ENCODE measurements at regions not wholly inside any gene's neighbourhood (a gene's known extent, or its start where the extent isn't known, plus 50 kb on each side); places are given as distances from the start of the nearest gene placed in this dataset.

DNA sequence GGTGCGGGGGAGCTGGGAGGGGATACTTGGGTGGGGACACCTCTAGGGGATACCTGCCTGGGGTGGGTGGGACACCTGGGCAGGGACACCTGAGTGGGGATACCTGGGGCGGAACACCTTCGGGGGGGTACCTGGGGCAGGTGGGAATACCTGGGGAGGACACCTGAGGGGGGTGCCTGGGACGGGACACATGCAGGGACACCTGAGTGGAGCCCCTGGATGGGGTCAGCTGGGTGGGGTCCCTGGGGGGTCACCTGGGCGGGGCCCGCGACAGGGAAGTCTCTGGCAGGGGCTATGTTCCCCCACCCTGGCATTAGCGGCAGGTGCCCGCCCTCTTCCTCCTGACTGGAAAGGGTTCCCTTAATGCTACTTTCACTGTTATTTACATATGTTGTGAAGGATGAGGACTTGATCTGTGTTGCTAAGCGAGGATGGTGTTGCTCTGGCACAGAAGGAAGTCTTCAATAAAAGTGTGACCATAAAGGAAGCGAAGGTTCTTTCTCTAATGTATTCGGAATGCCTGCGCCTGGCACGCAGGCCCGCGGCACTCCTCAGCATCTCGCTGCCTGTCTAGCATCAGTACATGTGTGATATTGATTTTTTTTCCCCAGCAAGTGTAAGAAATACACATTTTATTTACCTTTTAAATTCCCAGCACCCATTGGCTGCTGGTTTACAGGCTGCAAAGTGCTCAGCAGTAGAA lies 801.7 kb downstream of the BRD1 start:
- DNase-seq = no peak

DNA sequence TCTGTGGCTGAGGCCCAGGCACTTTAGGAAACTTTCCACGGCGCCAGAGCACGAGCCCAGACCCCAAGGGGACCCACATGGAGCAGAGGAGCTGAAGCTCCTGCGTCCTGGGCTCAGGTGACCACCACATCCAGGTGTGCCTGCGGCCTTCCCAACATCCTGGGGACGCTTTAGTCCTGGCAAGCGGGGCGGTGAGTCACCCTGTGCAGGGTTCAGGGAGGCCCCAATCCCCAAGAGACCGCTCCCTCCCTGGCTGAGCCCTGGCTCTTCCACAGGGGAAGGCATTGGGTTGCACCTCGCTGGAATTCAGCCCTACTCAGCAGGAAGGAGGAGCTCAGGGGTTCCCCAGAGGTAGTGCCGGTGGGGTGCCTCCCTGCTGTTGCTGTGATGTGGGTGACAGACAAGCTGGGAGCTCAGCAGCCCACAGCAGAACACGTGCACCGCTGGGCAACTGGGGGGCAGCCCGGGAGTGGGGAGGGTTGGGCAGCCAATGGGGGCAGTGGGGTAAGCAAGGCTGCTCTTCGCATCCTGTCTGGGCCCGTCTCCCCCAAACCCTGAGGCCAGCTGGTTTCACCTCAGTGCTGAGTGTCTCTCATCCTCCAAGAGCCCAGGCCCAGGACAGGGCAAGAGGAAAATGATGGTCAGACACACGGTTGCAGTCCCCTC lies 802.8 kb downstream of the BRD1 start:
- no peak for DNase-seq

DNA sequence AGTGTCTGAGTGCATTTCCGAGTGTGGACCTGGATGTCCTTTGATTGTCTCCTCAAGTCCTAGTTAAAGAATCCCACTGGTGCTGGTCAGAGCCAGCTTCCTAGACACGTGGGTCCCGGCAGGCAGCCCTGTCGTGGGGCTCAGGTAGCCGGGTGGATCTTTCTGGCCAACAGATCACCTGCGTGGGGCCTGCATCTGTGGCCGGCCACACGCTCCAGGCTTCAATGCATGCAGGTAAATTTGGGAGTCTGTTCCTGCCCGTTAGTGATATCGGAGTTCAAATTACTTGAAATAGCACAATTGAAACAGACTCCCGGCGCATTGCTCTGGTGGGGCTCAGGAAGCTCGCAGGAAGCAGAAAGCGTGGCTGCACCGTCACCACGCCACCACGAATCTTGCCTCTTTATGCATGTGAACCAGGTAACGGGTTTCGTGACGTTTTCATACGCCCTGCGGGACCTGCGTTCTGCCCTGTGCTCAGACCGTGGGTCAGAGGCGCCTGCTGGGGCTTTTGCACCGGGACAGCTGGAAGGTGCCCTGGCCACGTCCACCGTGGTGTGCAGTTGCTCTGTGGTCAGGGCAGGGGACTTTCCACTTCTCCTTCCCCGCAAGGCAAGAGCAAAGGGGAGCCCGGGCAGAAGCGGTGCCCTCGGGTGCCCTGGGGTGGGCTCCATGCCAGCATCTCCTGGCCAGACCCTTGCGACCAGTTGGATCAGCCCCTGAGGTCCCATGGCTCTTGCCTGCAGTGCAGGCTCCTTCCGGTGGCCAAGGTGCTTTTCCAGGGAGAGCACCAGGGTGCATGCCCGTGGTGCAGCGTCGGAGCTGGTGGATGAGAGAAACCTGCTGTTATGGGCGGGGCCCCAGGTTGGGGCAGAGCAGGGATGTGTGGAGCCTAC lies 803.5 kb downstream of the BRD1 start:
- no peak for DNase-seq

GRCh38 chr22:49023161-49023878 lies 804.4 kb downstream of the BRD1 start:
- DNase-seq = no peak

GRCh38 chr22:49022816-49023160 lies 804.9 kb downstream of the BRD1 start:
- no peak for DNase-seq

- no peak for DNase-seq
Measured at GRCh38 chr22:49021926-49022815, 805.5 kb downstream of the BRD1 start.

DNA sequence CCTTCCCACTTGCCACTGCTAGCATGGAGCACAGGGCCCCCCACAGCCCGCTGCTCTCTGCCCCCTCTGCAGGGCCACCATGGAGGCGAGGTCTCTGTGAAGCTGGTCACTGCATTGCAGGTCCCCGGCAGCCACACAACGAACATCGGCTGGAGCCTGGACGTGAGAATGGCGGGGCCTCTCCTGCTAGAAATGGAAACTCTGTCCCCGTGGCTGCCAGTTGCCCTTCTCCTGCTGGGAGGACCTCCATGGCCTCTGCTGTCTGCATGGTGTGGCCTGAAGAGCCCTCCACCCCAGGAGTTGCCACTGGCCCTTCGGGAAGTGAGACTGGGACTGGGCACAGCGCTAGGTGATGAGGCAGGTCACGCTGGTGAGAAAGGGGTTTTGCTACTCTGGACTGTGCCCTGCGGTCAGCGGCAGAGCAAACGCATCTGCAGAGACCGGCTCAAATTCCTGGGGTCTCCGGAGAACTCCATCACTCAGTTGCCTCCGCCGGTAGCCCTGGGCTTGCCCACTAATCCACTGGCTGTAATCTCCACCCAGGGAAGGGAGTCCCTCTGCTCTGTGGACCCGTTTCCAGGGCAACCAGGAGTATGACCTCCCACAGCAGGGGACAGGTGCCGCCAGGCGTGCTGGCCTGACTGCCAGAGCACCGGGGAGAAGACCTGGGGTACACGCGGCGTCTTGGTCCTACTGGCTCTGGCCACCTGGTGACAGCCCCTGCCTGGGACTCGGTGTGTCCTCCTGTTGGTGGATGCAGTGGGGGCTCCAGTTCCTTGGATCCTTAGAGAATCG lies 806.3 kb downstream of the BRD1 start:
- no peak for DNase-seq

GRCh38 chr22:49019737-49020713 lies 807.6 kb downstream of the BRD1 start:
- no peak for DNase-seq

DNA sequence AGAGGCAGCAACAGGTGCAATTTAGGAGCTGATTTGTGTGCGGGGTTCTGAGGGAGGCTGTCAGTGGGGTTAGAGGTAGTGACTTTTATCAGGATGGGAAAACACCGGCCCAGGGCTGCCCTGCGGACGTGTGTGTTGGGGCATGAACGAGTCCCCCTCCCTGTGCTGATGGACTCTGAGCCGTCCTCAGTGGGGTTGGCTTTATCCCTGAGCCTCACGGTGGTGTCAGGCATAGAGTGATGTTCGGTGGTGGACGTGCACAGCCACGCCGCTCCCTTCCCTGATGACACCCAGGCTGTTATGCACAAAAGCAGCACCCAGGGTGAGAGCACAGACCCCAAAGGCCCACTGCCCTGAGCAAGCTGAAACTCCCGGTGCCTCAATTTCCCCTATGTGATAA lies 809.1 kb downstream of the BRD1 start:
- no peak for DNase-seq

- DNase-seq = no peak
Measured at GRCh38 chr22:49017482-49018329, 810.0 kb downstream of the BRD1 start.

GRCh38 chr22:49016909-49017481 lies 810.7 kb downstream of the BRD1 start:
- DNase-seq = no peak

DNA sequence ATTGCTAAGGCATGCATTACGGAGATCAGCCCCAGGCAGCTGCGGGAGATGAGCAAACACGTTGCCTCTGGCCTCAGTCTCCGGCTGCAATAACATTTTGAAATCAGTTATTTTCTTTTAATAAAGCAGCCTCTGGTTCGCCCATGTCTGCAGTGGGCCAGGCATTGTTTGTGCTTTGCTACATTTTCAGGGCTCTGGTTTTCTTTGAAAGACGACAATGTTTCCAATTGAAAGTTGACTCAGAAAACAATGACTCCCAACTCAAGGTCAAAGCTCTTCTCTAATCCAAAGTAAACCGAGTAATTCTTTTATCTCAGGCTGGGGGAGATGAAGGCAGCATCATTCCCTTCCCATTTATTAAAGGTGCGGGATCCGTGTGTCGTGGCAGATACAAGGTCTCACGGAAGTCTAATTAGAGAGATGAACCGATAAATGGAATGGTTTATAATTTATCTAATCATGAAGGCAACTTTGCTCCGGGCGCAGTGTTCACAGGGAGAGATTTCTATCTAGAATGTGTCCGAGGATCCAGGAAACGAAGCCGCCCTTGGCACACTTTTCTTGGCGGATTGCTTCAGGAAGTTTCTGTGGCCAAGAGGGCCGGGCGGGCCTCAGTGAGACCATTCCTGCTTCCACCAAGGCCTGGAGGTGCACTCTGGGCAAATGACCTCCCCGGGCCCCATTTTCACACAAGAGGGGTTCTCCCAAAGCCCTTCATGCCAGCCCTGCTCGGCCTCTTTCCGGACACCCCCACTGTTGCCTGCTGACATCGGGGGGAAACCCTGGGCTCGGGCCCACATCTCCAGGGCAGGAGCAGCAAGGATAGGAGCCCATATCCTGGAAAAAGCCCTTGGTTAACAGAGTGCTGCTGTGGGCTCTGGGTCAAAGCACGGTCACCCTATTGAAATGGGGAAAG lies 811.4 kb downstream of the BRD1 start:
- DNase-seq = no peak

DNA sequence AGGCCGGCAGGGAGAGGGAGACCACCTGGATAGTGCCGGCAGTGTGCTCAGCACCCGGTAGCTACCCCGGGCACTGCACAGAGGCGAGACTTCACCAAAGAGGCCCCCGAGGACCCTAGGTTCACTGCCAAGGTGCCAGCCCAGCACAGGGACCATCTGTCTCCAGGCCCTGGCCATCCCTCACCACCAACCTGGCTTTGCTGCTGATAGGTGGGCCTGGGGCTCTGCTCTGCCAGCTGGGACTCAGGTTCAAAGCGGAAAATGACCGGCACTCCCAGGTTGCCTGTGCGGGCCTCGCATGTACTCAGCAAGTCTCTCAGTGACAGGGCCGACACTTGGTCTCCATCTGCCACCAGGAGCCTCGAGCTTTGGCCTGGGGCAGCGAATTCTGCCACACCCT lies 812.2 kb downstream of the BRD1 start:
- no peak for DNase-seq

DNA sequence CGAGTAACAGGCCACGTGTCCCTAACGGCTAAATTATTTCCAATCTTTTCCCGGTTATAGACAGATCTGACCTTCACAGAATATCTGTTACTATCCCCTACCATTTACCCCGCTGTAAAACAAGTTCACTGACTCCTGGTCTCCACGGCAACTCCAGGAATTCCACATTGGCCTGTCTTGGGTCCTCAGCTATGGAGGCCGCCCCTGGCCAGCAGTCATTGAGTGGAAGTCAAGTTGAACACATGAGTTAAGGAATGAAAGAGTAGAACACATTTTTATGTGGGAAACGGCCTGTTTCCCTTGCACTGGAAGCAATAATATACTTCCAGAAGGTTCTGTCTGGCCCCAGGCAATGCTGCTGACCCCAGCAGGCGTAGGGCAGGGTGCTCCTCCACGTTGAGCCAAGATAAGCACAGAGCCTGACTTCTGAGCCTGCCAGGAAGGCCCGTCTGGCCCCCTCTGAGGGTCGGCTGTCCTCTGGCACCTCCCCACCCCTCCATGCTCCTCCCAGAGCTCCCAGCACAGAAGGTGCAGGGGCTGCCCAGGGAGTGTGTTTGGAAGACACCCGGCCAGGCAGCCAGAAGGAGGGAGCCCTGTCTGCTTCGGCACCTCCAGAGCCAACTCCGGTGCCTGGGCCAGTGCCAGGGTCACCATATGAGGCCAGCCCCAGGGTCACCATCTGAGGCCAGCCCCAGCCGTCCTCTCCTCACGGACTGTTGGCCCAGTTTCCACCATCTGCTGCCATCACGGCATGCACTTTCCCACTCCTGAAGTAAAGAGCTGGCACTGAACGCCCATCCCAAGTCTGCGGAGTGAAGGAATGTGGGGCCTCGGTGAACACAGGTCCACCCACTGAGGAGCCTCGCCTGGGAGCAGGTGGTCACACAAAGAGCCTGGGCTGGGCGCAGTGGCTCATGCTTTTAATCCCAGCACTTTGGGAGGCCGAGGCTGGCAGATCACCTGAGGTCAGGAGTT lies 813.2 kb downstream of the BRD1 start:
- no peak for DNase-seq

- DNase-seq = no peak
Measured at GRCh38 chr22:49013707-49014106, 814.0 kb downstream of the BRD1 start.

All from hypothalamus (tissue), 51 donors.